GM12865 (cell line): ENCODE measurements at regions not wholly inside any gene's neighbourhood (a gene's known extent, or its start where the extent isn't known, plus 50 kb on each side); places are given as distances from the start of the nearest gene placed in this dataset.
"Not testable (repeated sequence)": the region's sequence is repeated elsewhere in the genome, so short reads cannot be mapped to it uniquely, and the experiment has no call there.

Source experiments
- DNase-seq: peaks from one replicate; pipeline ENCODE4 v3.0.0; 2010; ENCODE audit warnings: low read depth
- H3K4me3 ChIP-seq: 2 replicates; pipeline ENCODE4 v1.5.1; 2011; ENCODE audit warnings: mild to moderate bottlenecking, low read depth, low read length, control low read depth
- CTCF ChIP-seq: IDR thresholded peaks from 2 replicates; pipeline ENCODE4 v1.5.1; 2011; ENCODE audit warnings: low read length, control low read depth, low read depth, inconsistent platforms; ENCODE audit not compliant: insufficient read depth; ENCODE audit errors: missing control alignments

- TF ChIP-seq CTCF, result no peak
- DNase-seq, result no peak
- no peak overlapping the region for H3K4me3 ChIP-seq
Measured at GRCh38 chr1:37354876-37355650, 119.3 kb upstream of the ZC3H12A start.

GRCh38 chr1:37358992-37359391 is 115.4 kb upstream of the ZC3H12A start:
- no peak for DNase-seq
- no peak for TF ChIP-seq CTCF
- no peak overlapping the region for H3K4me3 ChIP-seq

GRCh38 chr1:37360011-37360410 is 114.4 kb upstream of the ZC3H12A start:
- no peak overlapping the region for H3K4me3 ChIP-seq
- TF ChIP-seq CTCF, result no peak
- no peak for DNase-seq

- no peak for DNase-seq
Measured at GRCh38 chr1:37362594-37363385, 111.6 kb upstream of the ZC3H12A start.

GRCh38 chr1:37363535-37363934 is 110.8 kb upstream of the ZC3H12A start:
- TF ChIP-seq CTCF, result no peak
- no peak for DNase-seq
- no peak overlapping the region for H3K4me3 ChIP-seq

More at GRCh38 chr1:37362594-37363385, 111.6 kb upstream of the ZC3H12A start:
- TF ChIP-seq CTCF, result no peak
- H3K4me3 ChIP-seq, result no peak overlapping the region

GRCh38 chr1:37368665-37369315 is 105.6 kb upstream of the ZC3H12A start:
- not testable (repeated sequence) for H3K4me3 ChIP-seq, DNase-seq

- TF ChIP-seq CTCF, result no peak
- no peak overlapping the region for H3K4me3 ChIP-seq
- no peak for DNase-seq
Measured at GRCh38 chr1:37372302-37372701, 102.1 kb upstream of the ZC3H12A start.
